ENCODE measurements at regions not wholly inside any gene's neighbourhood (a gene's known extent, or its start where the extent isn't known, plus 50 kb on each side); places are given as distances from the start of the nearest gene placed in this dataset.

GRCh38 chrX:96386981-96387380, 297.7 kb upstream of the DIAPH2 start:
- CTCF ChIA-PET = no interaction called here
- POLR2A ChIA-PET = no interaction called here

GRCh38 chrX:96387801-96388200, 296.8 kb upstream of the DIAPH2 start:
- Histone ChIP-seq H3K27me3 (ENCODE audit: control insufficient read depth, insufficient read depth, low read length) (no peaks in the 10 kb centered on the region), H3K4me3 (ENCODE audit: low read depth, low read length) (no peak overlapping the region), H3K36me3 (ENCODE audit: control insufficient read depth, insufficient read depth, low read length) (no peaks in the 10 kb centered on the region)
- ChIA-PET POLR2A (no interaction called here), CTCF (no interaction called here)
- TF ChIP-seq CTCF (IDR thresholded peaks at IDR 0.05; ENCODE audit: insufficient read depth, low read depth, low read length) = no peak
- DNase-seq (ENCODE audit: low read depth) = no peak

More at GRCh38 chrX:96386981-96387380, 297.7 kb upstream of the DIAPH2 start:
- no peaks in the 10 kb centered on the region for H3K36me3 ChIP-seq (ENCODE audit: control insufficient read depth, insufficient read depth, low read length)
- DNase-seq (ENCODE audit: low read depth) = no peak
- TF ChIP-seq CTCF (IDR thresholded peaks at IDR 0.05; ENCODE audit: insufficient read depth, low read depth, low read length) = no peak
- H3K4me3 ChIP-seq (ENCODE audit: low read depth, low read length) = no peak overlapping the region
- no peaks in the 10 kb centered on the region for H3K27me3 ChIP-seq (ENCODE audit: control insufficient read depth, insufficient read depth, low read length)

- Histone ChIP-seq H3K36me3 (ENCODE audit: control insufficient read depth, insufficient read depth, low read length) (no peaks in the 10 kb centered on the region), H3K27me3 (ENCODE audit: control insufficient read depth, insufficient read depth, low read length) (no peaks in the 10 kb centered on the region), H3K4me3 (ENCODE audit: low read depth, low read length) (no peak overlapping the region)
- no peak for DNase-seq (ENCODE audit: low read depth)
- ChIA-PET CTCF (no interaction called here), POLR2A (no interaction called here)
- no peak for TF ChIP-seq CTCF (IDR thresholded peaks at IDR 0.05; ENCODE audit: insufficient read depth, low read depth, low read length)
Observed at GRCh38 chrX:96389281-96390047, 295.2 kb upstream of the DIAPH2 start.

GRCh38 chrX:96394598-96394997, 290.0 kb upstream of the DIAPH2 start:
- Histone ChIP-seq H3K27me3 (ENCODE audit: control insufficient read depth, insufficient read depth, low read length) (no peaks in the 10 kb centered on the region), H3K36me3 (ENCODE audit: control insufficient read depth, insufficient read depth, low read length) (no peaks in the 10 kb centered on the region), H3K4me3 (ENCODE audit: low read depth, low read length) (no peak overlapping the region)
- no peak for DNase-seq (ENCODE audit: low read depth)
- POLR2A ChIA-PET = no interaction called here
- CTCF ChIA-PET = interaction anchor here (0.7 to 1.1 kb wide), 2 partner anchors 14 to 22 kb away, joined by 3 read pairs; no protein-coding TSS in a partner anchor
- TF ChIP-seq CTCF (IDR thresholded peaks at IDR 0.05; ENCODE audit: insufficient read depth, low read depth, low read length) = no peak

DNA sequence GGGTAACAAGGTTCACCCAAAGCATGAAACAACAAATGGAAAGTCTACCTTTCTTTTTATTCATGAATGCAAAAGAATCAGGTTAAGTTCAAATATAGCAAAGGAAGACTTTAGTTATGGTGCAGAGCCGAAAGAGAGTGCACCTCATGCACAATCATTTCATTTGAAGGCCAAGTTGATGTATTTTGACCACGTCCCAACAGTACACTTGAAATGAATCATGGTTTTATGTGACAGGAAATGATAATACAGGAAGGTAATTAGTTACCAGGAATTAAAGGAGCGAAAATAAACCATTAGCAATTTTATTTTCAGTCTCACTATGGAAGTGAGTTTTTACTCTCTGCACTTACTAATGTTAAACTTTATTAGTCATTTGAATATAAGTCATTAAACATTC, 281.2 kb upstream of the DIAPH2 start:
- H3K27me3 ChIP-seq (ENCODE audit: control insufficient read depth, insufficient read depth, low read length) = no peaks in the 10 kb centered on the region
- TF ChIP-seq CTCF (IDR thresholded peaks at IDR 0.05; ENCODE audit: insufficient read depth, low read depth, low read length) = no peak
- no peak for DNase-seq (ENCODE audit: low read depth)
- no peak overlapping the region for H3K4me3 ChIP-seq (ENCODE audit: low read depth, low read length)
- CTCF ChIA-PET = no interaction called here
- H3K36me3 ChIP-seq (ENCODE audit: control insufficient read depth, insufficient read depth, low read length) = no peaks in the 10 kb centered on the region
- POLR2A ChIA-PET = no interaction called here
